GM18867 (cell line): ENCODE measurements at regions not wholly inside any gene's neighbourhood (a gene's known extent, or its start where the extent isn't known, plus 50 kb on each side); places are given as distances from the start of the nearest gene placed in this dataset.
"Not testable (repeated sequence)": the region's sequence is repeated elsewhere in the genome, so short reads cannot be mapped to it uniquely, and the experiment has no call there.

Experiments
- ATAC-seq: cut with Tn5 transposase; IDR thresholded peaks from one replicate; pipeline ENCODE4 v1.9.1; 2021; ENCODE audit warnings: mild to moderate bottlenecking, moderate library complexity; ENCODE audit not compliant: unreplicated experiment

DNA sequence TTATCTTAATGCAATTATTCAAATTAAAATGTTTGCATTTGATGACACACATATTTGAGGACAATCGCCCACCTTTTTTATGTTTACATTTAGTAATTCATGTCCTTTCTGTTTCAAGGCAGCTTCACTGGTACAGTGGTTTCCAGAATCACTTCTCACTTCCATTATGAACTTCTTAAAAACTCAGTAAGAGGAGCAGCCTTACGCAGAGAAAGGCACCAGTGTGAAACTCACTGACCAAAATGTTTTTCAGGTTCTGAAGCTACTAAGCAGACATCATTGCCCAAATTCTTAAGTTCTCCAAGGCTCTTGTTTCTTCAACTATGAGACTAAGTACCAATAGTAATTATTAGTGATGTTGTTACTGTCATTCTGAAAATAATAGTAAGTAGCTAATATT lies 353.1 kb upstream of the CXADR start:
- no peak for ATAC-seq

DNA sequence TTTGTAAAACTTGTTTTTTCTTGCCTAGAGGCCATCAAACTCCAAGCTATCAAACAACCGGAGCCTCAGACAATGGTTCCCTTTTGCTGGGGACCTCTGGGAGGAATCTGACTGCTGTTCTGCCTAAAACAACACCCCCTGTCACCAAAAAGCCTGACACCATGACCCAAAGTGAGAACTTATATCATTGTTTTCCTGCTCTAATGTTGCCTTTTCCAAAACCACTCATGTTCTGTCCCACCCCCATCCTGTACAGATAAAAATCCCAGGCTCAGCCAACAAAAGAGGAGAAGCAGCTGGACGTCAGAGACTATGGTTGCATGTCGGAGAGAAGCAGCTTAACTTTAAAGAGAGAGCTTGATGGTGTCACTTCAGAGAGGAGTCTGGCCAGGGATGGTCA lies 327.2 kb upstream of the CXADR start:
- no peak for ATAC-seq

DNA sequence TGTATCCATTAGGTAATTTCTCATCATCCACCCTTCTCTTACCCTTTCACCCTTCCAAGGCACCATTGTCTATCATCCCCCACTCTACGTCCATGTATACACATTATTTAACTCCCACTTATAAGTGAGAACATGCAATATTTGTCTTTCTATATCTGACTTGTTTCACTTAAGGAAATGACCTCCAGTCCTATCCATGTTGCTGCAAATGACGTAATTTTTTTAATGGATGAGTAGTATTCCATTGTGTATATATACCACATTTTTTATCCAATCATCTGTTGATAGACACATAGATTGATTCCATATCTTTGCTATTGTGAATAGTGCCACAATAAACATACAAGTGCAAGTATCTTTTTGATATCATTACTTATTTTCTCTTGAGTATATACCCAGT lies 322.9 kb upstream of the CXADR start:
- ATAC-seq = no peak

DNA sequence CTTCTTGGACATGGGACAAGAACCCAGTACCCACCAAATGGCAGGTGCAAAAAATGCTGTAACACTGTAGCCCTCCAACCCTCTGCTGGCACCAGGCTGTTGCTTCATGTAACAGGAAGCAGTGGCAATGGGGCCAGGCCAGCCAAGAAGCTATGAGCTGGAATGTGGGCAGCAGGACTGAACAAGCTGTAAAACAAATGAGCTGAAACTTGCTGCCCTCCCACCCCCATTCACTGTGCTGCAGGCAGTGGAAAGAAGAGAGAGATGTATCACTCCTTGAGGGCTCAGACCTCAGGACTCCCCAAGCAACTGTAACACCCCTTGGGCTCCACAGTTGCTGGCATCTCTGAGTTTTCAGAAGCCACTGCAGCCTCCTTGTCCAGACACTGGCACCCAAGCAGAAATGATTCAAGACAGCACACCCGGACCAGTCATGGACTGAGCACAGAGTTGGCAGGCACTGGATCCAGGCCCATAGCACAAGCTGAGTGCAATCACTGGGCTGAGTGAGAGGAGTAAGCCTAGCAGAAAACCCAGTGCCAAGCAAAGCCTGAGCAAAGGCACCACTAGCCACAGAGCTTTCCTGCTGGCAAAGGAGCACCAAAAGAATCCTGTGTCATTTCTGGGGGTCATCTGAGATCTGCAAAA lies 321.4 kb upstream of the CXADR start:
- no peak for ATAC-seq

DNA sequence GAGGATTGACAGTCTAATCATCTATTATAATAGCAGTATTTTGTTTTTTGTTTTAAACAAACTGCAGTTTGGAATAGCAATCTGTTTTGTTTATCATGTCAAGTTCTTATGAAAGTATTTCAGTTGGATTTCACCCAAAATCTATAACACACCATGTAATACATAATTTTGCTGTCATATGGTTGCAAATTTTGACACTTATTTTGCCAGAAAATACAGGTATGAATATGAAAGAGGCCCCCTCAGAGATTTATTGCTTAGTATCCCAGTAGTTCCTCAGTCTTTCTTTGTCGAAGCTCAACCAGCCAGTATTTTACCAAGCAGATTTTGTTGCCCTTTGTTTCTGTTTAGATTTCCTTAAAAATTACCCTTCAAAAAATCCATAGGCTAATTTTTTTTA lies 317.5 kb upstream of the CXADR start:
- ATAC-seq = no peak

DNA sequence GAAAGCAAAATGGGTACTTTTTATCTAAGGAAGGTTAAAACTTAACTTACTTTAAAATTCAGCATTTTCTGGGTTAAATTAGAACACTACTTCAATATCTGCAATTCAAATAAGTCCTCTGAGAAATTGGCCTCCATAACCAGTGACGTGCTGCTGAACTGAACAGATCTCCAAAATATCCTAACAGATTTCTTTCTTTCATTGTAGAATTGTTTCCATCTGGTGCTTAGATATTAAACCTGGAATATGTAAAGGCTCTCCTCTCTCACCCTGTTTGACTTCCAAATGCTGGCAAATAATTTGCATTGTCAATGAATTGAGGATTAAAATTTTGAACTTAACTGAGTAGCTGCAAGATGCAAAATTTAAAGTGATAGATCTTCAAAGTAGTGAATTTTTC lies 316.9 kb upstream of the CXADR start:
- ATAC-seq = no peak

DNA sequence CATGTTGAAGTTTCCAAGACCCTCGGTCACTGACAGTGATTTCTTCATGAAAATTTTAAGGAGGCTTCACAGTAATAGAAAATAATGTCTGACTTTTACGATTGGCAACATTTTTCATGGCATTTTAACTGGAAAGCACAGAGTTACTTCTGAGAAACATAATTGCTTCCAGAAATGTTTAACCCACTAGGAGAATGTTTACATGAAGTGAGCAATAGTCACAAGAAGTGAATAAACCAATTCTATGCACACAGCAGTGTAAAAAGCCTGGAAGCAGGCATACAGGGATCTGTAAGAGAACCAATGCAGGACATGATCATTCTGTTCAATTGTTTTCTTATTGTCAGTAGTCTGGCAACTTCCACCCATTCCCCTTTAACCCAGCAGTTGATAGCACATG lies 316.2 kb upstream of the CXADR start:
- no peak for ATAC-seq

DNA sequence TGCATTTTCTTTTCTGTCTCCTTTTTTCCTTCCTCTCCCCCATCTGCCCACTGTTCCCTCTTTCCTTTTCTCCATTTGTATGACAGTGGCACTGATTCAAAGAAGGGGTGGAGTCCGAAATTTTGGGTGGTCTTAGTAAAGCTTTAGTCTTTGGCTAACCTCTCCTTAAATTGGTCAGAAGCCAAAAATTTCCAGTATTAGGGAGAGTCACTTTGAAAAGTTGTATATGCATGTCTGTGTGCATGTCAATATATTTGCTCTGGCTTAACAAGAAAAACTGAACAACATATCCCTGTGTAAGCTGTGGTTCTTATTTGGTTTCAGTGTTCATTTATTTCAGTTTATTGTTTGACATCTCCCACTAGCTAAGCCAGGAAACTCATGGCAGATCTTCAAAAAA lies 314.8 kb upstream of the CXADR start:
- ATAC-seq = no peak

DNA sequence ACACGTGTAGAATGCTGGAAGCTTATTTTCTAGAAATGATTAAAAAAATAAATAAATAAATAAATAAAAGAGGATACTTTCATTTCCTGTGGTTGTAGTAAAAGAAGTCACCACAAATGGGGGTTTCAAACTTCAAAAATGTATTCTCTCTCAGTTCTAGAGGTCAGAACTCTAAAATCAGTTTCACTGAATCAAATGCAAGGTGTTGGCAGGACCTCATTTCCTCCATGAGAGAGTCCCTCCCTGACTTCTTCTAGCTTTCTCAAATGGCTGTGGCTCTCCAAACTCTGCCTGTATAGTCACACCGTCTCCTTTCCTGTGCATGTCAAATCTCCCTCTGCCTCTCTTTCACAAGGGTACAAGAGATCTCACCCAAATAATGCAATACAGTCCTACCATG lies 312.6 kb upstream of the CXADR start:
- ATAC-seq = no peak

DNA sequence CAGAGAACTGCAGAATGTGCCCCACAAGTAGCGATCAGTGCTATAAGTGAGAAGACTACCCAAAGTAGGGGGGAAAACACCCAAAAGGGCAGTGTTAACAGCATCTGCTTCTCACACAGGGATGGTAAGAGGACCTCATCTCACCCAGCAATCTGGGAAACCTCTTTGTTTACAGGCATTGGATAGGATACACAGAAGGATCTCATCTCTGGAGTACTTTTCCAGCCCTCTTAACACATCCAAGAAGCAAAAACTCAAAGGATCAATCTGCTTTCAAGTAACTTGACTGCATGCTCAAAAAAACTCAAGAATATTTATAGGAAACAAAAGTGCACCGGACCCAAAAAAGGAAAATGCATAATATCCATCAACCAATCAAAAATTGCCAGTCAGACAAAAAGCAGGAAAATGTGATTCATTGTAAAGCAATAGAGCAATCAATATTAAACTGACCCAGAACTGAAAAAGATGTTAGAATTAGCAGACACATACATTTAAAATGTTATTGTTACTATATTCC lies 311.0 kb upstream of the CXADR start:
- ATAC-seq = no peak

DNA sequence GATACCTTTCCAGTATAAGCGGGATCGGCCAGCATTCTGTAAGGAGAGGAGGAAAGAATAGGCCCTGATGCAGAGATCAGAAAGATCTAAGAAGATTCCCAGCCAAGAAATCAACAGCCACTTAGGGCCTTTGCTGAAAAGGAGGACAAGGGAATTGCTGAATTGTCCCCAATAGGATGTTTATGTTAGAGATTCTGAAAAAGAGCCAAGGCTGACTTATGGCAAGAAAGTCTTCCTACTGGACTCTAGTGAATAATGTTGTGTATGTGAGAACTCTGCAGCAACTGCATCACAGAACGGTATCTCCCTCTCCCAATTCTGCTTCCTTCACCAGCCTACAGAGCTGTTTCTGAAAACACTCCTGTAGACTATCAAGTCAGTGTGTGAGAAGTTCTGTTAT lies 298.0 kb upstream of the CXADR start:
- ATAC-seq = no peak

DNA sequence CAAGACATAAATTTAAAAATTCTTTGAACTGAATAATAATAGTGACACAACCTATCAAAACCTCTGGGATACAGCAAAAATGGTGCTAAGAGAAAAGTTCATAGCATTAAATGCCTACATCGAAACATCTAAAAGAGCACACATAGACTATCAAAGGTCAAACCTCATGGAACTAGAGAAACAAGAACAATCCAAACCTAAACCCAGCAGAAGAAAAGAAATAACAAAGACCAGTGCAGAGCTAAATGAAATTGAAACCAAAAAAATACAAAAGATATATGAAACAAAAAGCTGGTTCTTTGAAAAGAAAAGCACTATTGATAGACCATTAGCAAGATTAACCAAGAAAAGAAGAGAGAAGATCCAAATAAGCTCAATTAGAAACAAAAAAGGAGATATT lies 293.8 kb upstream of the CXADR start:
- ATAC-seq = not testable (repeated sequence)

DNA sequence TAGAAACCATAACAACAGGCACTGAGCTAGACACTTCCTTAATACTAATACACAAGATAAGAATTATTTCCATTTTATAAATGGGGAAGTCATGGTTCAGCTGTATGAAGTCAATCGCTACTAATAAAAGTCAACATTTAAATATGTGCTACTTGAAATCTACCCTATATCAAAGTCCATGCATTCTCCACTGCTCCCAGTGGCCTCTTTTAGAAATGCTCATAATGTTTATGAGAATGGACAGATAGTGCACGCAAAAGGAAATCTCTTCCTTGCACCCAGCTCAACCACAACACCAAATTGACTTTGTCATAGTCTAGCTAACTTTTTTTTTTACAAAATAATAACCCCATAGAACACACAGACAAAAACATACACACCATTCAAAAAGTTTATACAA lies 281.7 kb upstream of the CXADR start:
- no peak for ATAC-seq

DNA sequence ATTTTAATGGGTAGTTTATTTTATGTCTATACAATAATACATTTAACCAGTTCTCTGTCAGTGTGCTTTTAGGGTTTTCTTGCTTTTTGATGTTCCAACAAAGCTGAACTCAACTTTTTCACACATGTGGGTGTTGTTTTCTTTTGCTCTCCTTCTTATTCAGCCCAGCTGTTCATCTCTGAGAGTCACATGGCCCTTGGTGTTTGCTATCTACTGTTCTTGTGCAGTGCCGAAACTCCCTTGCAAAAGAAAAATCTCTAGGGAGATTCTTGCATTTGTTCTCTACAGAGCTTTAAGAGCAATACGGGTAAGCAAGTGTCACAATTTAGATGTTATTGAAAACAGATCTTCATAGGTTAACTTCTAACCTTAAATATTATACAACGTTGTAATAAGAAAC lies 281.1 kb upstream of the CXADR start:
- no peak for ATAC-seq

DNA sequence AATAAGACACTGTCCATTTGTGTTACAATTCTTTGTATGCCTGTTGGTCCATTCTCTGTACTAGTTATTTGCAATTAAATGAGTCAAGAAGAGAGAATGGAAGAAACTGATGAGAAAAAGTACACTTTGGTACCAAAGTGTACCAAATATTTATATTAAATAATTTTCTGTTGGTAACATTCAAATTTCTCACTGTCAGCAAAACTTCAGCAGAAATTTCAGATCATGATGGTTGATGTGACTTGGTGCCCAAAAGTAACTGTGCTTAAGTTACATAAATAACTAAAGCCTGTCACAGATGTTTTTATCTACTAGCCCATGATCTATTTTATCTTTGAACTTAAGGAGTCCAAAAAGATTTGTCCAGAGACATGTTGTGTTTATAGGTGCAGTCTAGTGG lies 274.4 kb upstream of the CXADR start:
- ATAC-seq = no peak

DNA sequence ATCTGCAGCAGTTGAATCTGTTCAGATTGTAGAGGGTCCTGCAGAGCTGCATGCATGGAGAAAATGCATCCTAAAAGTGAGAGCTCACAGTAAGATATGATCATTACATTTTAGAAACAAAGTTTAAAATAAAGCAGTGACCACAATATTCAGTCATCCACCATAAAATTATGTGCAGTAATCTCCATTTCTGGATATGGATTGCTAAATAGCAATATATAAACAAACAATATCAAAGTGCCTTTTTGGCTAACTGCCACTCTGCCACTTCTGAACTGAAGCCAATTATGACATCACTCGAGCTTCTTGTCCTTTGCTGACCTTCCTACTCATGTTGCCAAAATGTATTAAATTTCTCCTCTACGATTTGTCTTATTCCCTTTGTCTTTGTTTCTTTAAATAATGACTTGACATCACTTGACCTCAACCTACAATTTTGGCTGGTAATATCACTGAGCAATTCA lies 262.0 kb upstream of the CXADR start:
- no peak for ATAC-seq

DNA sequence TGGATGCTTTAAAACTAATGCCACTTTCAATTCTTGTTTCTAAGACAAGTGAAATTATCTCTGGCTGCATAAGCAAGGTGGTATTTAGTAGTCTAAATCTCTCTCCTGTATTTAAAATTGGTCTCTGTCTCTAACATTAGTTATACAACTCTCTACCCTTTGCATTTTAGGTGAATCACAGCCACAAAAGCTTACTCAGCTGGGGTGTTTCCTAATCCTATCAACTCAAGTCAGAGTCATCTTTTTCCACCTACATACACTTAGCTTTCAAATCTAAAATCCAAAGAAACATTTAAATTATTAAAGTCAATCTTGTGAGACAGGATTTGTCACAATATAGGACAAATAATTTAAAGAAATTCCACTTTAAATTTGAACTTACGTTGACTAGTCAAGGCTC lies 255.1 kb upstream of the CXADR start:
- no peak for ATAC-seq

DNA sequence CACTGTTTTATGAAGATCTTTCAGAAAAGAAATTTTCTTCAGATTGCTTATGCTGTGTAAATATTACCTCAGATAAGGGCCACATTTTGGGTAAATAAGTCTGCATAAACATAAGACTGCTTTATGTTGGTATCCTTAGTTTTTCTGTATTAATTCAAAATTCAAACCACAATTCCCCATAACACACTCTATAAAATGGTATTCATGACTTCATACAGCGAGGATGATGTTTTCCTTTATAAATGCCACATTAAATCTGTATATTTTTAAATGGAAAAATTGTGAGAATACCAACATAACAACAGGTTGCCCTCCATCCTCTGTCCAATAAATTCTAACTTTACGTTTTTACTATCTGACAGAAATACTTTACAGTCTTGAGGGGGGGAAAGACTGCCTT lies 248.7 kb upstream of the CXADR start:
- no peak for ATAC-seq

DNA sequence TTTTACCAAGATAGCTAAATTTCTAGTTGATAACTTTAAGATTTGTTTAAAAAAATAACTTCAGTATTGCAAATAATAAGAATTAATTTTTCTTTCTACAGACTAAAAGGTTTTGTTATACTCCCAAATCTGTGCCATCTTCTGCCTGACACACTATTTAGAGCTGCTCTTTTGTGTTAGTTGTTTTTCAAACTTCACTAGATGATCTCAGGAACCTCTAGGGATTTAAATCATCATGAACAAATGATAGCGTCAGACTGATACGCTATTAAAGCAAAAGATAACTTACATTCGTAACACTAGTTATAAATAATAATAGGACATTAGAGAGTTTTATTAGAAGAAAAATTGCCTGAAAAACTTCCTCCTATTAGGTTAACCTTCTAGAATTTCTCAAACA lies 243.1 kb upstream of the CXADR start:
- no peak for ATAC-seq

DNA sequence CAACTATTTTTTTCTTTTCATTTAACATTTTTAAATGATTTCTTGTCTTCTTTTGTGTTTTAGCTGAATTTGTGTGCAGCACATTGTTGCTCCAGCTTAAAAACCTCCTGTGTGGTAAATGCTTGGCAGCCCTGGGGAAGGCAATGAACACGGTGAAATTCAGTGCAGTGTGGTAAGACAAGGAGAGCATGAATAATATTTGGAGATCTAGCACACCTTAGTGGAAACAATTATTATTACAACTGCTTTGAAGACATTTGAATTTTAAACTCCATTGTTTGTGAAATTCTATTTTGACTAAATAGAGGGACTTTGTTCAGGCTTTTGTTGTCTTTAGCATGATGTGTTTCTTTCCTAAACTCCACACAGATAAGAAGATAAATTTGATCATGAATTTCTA lies 242.6 kb upstream of the CXADR start:
- no peak for ATAC-seq

DNA sequence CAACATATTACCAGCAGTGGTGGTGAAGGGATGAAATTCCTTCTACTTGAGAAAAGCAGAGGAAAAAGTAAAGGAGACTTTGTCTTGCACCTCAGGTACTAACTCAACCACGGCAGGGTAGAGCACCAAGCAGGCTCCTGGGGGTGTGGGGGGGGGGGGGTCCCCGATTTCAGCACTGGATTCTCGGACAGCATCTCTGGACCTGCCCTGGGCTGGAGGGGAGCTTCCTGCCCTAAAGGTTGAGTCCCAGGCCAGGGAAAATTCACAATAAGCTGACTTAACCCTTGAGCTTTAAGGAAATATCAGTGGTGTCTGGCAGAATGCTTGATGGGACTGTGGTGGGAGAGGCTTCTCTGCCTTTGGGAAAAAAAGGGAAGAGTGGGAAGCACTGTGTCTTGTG lies 233.2 kb upstream of the CXADR start:
- no peak for ATAC-seq

DNA sequence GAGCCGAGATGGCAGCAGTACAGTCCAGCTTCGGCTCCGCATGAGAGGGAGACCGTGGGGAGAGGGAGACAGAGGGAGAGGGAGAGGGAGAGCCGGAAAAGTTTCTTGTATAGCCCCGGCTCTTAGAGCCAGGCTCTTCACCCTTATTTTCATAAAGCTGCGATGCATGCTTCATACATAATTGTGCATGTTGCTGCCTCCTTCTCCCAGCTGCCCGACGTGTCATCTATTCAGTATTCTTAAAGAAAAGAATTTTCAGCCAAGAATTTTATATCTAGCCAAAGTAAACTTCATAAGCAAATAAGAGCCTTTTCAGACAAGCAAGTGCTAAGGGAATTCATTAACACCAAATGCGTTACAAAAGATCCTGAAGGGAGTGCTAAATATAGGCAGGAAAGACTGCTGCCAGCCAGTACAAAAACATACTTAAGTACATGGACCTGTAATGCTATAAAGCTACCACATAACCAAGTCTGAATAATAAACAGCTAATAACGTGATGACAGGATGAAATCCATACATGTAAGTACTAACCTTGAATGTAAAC lies 219.8 kb upstream of the CXADR start:
- ATAC-seq = not testable (repeated sequence)

DNA sequence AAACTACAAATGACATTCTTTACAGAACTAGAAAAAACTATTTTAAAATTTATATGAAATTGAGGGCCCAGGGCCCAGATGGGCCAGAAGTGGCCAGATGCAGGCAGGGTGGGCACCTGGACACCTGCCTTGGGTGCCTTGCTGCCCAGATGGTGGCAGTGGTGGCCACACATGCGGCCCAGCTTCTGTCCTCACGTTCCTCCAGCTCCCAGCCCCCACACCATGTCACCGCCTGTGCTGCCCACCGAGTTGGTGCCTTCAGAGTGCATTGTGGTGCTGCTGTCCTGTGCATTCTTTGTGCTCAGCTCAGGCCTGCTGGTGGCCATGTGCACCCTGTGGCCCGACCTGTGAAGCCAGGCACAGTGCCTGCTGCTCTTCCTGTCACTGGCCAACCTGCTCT lies 216.8 kb upstream of the CXADR start:
- no peak for ATAC-seq
